ENCODE measurements at regions not wholly inside any gene's neighbourhood (a gene's known extent, or its start where the extent isn't known, plus 50 kb on each side); places are given as distances from the start of the nearest gene placed in this dataset.
A peak's percentile ranks its signal among the peaks of the same experiment; 100 is the strongest.

- no peak for ATAC-seq
- no peak for TF ChIP-seq GLIS3 (CRISPR knock-in tag; IDR thresholded peaks at IDR 0.05)
- no peak for TF ChIP-seq ZC3H10 (CRISPR knock-in tag; IDR thresholded peaks at IDR 0.05)
- TF ChIP-seq, protein P1, sequence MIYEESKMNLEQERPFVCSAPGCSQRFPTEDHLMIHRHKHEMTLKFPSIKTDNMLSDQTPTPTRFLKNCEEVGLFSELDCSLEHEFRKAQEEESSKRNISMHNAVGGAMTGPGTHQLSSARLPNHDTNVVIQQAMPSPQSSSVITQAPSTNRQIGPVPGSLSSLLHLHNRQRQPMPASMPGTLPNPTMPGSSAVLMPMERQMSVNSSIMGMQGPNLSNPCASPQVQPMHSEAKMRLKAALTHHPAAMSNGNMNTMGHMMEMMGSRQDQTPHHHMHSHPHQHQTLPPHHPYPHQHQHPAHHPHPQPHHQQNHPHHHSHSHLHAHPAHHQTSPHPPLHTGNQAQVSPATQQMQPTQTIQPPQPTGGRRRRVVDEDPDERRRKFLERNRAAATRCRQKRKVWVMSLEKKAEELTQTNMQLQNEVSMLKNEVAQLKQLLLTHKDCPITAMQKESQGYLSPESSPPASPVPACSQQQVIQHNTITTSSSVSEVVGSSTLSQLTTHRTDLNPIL (CRISPR knock-in tag; IDR thresholded peaks at IDR 0.05; ENCODE audit: low read depth): no peak
- TF ChIP-seq CSDC2 (CRISPR knock-in tag; IDR thresholded peaks at IDR 0.05): no peak
- TF ChIP-seq TCF4 (CRISPR knock-in tag; IDR thresholded peaks at IDR 0.05; ENCODE audit: borderline replicate concordance): no peak
- TF ChIP-seq TSHZ2 (CRISPR knock-in tag; IDR thresholded peaks at IDR 0.05): no peak
- TF ChIP-seq TOX (CRISPR knock-in tag; IDR thresholded peaks at IDR 0.05; ENCODE audit: borderline replicate concordance): no peak
- no peak for TF ChIP-seq POU6F1 (CRISPR knock-in tag; IDR thresholded peaks at IDR 0.05; ENCODE audit: borderline replicate concordance, low read depth)
Observed at GRCh38 chr3:160132226-160132625, 93.0 kb upstream of the C3orf80 start.

DNA sequence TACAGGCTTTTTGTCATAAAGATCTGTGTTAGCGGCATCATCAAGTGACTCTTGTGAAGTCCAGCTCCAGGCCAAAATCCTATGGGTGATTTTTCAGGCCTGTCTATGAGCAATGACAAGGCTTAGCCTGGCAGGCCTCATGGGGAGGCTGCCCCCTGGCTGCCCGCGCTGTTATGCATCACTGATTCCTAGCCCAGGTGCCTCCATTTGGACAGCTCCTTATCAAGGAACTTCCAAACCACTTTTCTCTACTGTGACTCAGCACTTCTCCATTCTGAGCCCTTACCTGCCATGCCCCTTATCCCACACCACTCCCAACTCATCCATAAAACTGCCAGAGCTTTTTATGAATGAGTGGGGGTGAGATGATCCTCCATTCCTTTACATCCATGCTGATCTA, 91.5 kb upstream of the C3orf80 start:
- peak; percentile 44 for ATAC-seq
- TF ChIP-seq, protein P2, sequence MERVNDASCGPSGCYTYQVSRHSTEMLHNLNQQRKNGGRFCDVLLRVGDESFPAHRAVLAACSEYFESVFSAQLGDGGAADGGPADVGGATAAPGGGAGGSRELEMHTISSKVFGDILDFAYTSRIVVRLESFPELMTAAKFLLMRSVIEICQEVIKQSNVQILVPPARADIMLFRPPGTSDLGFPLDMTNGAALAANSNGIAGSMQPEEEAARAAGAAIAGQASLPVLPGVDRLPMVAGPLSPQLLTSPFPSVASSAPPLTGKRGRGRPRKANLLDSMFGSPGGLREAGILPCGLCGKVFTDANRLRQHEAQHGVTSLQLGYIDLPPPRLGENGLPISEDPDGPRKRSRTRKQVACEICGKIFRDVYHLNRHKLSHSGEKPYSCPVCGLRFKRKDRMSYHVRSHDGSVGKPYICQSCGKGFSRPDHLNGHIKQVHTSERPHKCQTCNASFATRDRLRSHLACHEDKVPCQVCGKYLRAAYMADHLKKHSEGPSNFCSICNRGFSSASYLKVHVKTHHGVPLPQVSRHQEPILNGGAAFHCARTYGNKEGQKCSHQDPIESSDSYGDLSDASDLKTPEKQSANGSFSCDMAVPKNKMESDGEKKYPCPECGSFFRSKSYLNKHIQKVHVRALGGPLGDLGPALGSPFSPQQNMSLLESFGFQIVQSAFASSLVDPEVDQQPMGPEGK (CRISPR knock-in tag; IDR thresholded peaks at IDR 0.05; ENCODE audit: borderline replicate concordance): no peak
- TF ChIP-seq ZFP30 (CRISPR knock-in tag; IDR thresholded peaks at IDR 0.05) (no peak), BACH2 (CRISPR knock-in tag; IDR thresholded peaks at IDR 0.05; ENCODE audit: borderline replicate concordance) (no peak), TCF4 (CRISPR knock-in tag; IDR thresholded peaks at IDR 0.05; ENCODE audit: borderline replicate concordance) (no peak), ZNF8 (CRISPR knock-in tag; IDR thresholded peaks at IDR 0.05) (no peak), TSHZ2 (CRISPR knock-in tag; IDR thresholded peaks at IDR 0.05) (no peak), RARB (CRISPR knock-in tag; IDR thresholded peaks at IDR 0.05) (no peak), SNAI2 (CRISPR knock-in tag; IDR thresholded peaks at IDR 0.05) (no peak), ARNTL (CRISPR knock-in tag; IDR thresholded peaks at IDR 0.05; ENCODE audit: borderline replicate concordance, low read depth) (no peak)

DNA sequence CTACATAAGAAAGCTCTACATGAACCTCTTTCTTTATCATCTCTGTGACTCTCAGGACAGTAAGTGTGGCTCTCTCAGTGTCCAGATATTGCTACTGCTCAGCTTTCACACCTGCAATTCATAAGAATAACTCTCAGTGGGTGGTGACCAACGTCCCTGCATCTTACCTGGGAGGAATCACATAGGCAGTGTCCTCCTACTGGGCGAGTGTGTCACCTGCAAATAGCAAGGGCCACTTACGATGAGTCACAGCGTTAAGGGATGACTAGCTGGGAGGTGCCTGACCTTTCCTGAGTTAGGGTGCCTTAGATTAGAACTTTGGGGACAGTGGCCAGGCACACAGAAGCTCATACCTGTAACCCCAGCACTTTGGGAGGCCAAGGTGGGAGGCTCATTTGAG, 90.8 kb upstream of the C3orf80 start:
- ATAC-seq: no peak
- no peak for TF ChIP-seq TCF4 (CRISPR knock-in tag; IDR thresholded peaks at IDR 0.05; ENCODE audit: borderline replicate concordance)
- TF ChIP-seq, protein P3, sequence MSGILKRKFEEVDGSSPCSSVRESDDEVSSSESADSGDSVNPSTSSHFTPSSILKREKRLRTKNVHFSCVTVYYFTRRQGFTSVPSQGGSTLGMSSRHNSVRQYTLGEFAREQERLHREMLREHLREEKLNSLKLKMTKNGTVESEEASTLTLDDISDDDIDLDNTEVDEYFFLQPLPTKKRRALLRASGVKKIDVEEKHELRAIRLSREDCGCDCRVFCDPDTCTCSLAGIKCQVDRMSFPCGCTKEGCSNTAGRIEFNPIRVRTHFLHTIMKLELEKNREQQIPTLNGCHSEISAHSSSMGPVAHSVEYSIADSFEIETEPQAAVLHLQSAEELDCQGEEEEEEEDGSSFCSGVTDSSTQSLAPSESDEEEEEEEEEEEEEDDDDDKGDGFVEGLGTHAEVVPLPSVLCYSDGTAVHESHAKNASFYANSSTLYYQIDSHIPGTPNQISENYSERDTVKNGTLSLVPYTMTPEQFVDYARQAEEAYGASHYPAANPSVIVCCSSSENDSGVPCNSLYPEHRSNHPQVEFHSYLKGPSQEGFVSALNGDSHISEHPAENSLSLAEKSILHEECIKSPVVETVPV (CRISPR knock-in tag; IDR thresholded peaks at IDR 0.05): no peak
- no peak for TF ChIP-seq ESRRG (CRISPR knock-in tag; IDR thresholded peaks at IDR 0.05)
- TF ChIP-seq ZC3H10 (CRISPR knock-in tag; IDR thresholded peaks at IDR 0.05): no peak
- TF ChIP-seq OSR1 (CRISPR knock-in tag; IDR thresholded peaks at IDR 0.05): no peak

Measured in SK-N-SH treated with all-trans-retinoic acid at 6 μM for 48 hours (cell line).